AG04450 (cell line): ENCODE measurements at regions not wholly inside any gene's neighbourhood (a gene's known extent, or its start where the extent isn't known, plus 50 kb on each side); places are given as distances from the start of the nearest gene placed in this dataset.

Experiments used
- CTCF ChIA-PET: fragments of 300-600, 350-600 bp; formaldehyde crosslinking; extraction: SDS; loops from one replicate; lab custom pipeline; 2022; ENCODE audit warnings: antibody characterized with exemption, inconsistent platforms; lab: Charles Lee
- POLR2A ChIA-PET: fragments of 350-600 bp; formaldehyde crosslinking; extraction: SDS; loops from one replicate; lab custom pipeline; 2021; ENCODE audit warnings: antibody characterized with exemption, inconsistent platforms; lab: Yijun Ruan, JAX
- DNase-seq: peaks from one replicate; pipeline ENCODE4 v3.0.0-alpha.2; 2011; ENCODE audit warnings: low read depth, low spot score
- H3K27ac ChIP-seq: one replicate; pipeline ENCODE4 v1.5.1; 2012; ENCODE audit warnings: low read depth, low read length, control low read depth
- H3K27me3 ChIP-seq: one replicate; pipeline ENCODE4 v1.6.0; 2012; ENCODE audit warnings: low read length; ENCODE audit not compliant: control insufficient read depth, insufficient read depth
- H3K4me3 ChIP-seq: 2 replicates; pipeline ENCODE4 v1.5.1; 2011; ENCODE audit warnings: mild to moderate bottlenecking, low read depth, low read length, control low read depth
- H3K9me3 ChIP-seq: 2 replicates; pipeline ENCODE4 v1.5.1; 2012; ENCODE audit warnings: low read length; ENCODE audit not compliant: control insufficient read depth, insufficient read depth
- TF ChIP-seq, protein P1 (sequence below): IDR thresholded peaks from 2 replicates; pipeline ENCODE4 v1.5.1; 2011; ENCODE audit warnings: low read depth, low read length, control low read depth, inconsistent platforms

DNA sequence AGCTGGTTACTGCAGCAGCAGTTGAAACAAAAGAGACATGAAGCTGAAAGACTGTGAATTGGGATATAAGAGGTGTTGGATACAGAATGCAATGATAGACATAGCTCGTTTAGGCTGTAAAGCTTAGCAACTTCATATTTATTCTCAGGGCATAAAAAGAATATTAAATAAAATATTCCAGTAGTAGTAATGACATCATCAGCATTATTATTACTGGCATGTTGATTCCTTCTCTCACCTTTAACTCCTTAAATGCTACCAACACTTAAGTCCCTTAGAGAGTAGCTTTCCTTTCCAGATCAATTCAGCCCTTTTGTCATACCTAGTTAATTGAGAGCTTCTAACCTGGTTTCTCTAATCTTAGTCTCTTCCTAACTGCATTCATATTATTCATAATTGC lies 81.4 kb upstream of the STXBP5 start:
- no peak for DNase-seq
- CTCF ChIA-PET, result no interaction called here
- TF ChIP-seq, protein P1, sequence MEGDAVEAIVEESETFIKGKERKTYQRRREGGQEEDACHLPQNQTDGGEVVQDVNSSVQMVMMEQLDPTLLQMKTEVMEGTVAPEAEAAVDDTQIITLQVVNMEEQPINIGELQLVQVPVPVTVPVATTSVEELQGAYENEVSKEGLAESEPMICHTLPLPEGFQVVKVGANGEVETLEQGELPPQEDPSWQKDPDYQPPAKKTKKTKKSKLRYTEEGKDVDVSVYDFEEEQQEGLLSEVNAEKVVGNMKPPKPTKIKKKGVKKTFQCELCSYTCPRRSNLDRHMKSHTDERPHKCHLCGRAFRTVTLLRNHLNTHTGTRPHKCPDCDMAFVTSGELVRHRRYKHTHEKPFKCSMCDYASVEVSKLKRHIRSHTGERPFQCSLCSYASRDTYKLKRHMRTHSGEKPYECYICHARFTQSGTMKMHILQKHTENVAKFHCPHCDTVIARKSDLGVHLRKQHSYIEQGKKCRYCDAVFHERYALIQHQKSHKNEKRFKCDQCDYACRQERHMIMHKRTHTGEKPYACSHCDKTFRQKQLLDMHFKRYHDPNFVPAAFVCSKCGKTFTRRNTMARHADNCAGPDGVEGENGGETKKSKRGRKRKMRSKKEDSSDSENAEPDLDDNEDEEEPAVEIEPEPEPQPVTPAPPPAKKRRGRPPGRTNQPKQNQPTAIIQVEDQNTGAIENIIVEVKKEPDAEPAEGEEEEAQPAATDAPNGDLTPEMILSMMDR, result no peak
- Histone ChIP-seq H3K27me3 (no peaks in the 10 kb centered on the region), H3K27ac (no peak overlapping the region), H3K9me3 (no peaks in the 10 kb centered on the region), H3K4me3 (no peak overlapping the region)
- POLR2A ChIA-PET, result no interaction called here

- Histone ChIP-seq H3K4me3 (no peak overlapping the region), H3K9me3 (no peaks in the 10 kb centered on the region), H3K27ac (no peak overlapping the region), H3K27me3 (no peaks in the 10 kb centered on the region)
- TF ChIP-seq, protein P1, result no peak
- ChIA-PET CTCF (no interaction called here), POLR2A (no interaction called here)
- DNase-seq, result no peak
Observed at GRCh38 chr6:147126618-147127022, 77.6 kb upstream of the STXBP5 start.

DNA sequence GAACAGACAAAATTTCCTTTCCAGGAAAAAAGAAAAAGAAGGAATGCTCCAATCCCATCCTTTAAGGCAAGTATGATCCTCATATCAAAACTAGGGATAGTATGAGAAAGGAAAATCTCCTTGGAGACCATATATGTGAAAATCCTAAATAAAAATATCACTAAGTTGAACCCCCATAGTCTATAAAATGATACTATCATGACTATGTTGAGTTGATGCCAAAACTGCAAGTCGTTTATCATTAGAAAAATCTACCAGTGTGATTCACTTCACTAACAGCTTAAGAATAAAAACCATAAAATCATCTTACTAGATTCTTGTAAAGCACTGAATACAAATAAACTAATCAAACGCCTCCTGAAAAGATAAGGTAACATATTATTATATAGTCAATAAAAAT lies 76.6 kb upstream of the STXBP5 start:
- CTCF ChIA-PET, result no interaction called here
- no peak for DNase-seq
- TF ChIP-seq, protein P1, result no peak
- Histone ChIP-seq H3K27me3 (no peaks in the 10 kb centered on the region), H3K4me3 (no peak overlapping the region), H3K9me3 (no peaks in the 10 kb centered on the region), H3K27ac (no peak overlapping the region)
- POLR2A ChIA-PET, result interaction anchor here (0.5 kb wide), 1 partner anchor 910 kb away, joined by 6 read pairs; no protein-coding TSS in a partner anchor

GRCh38 chr6:147128056-147128455 lies 76.2 kb upstream of the STXBP5 start:
- Histone ChIP-seq H3K27me3 (no peaks in the 10 kb centered on the region), H3K4me3 (no peak overlapping the region), H3K9me3 (no peaks in the 10 kb centered on the region), H3K27ac (no peak overlapping the region)
- no peak for DNase-seq
- CTCF ChIA-PET, result no interaction called here
- POLR2A ChIA-PET, result interaction anchor here (0.5 kb wide), 1 partner anchor 909 kb away, joined by 6 read pairs; no protein-coding TSS in a partner anchor
- TF ChIP-seq, protein P1, result no peak

DNA sequence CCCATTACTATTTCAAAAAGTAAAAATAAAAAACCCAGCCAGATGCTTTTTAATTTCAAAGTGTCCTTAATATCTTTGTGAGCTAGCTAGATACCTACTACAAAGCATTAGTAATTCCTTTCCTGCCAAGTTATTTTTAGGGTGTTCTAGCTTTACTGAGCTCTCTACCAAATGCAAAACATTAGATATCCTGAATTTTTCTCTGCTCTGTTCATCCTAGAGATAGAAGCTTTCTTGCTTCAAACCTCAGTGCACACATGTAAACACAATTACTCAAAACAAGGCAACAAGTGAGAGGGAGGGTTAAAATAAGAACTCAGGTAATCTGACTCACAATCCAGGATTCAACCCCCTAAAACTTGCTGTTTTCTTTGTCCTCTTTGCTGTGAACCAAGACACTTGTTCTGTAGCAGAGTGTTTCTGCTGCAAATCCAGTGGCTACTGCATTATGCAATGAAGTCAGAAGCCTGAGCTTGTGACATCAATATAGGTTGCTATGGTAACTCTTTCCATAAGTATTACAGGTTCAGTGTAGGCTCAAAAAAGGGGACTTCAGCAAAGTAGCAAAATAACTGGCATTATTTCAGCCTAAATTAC lies 72.6 kb upstream of the STXBP5 start:
- no peaks in the 10 kb centered on the region for H3K9me3 ChIP-seq
- no peaks in the 10 kb centered on the region for H3K27me3 ChIP-seq
- no peak overlapping the region for H3K4me3 ChIP-seq
- DNase-seq, result no peak
- CTCF ChIA-PET, result no interaction called here
- TF ChIP-seq, protein P1, result no peak
- POLR2A ChIA-PET, result no interaction called here
- H3K27ac ChIP-seq, result no peak overlapping the region
